SH-SY5Y (cell line): ENCODE measurements at regions not wholly inside any gene's neighbourhood (a gene's known extent, or its start where the extent isn't known, plus 50 kb on each side); places are given as distances from the start of the nearest gene placed in this dataset.

Source experiments
- GATA2 ChIP-seq: IDR thresholded peaks from 2 replicates; pipeline ENCODE4 v1.6.1; 2011; ENCODE audit warnings: mild to moderate bottlenecking, low read depth, low read length
- GATA3 ChIP-seq: IDR thresholded peaks from 2 replicates; pipeline ENCODE4 v1.6.1; 2011; ENCODE audit warnings: low read depth, mild to moderate bottlenecking, low read length, moderate library complexity

DNA sequence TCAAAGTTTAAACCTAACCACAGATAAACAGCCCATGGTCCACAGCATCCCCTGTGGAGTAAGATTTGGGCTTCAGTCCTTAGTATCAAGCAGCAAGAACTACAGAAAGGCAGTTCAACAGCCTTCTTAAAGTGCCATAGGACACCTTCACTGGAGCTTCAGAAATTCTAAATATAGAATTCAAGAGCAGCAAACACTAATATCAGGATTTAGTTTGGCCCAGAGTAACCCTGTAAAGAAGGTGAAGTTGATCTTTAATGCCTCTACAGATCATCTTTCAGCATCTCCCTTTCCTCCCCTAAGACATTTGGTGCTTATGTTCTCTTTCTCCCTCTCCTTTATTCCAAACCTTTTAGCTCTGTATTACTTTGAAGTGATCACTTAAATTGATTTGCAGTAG is 59.5 kb upstream of the ARHGAP5 start:
- no peak for TF ChIP-seq GATA2
- no peak for TF ChIP-seq GATA3
